IMR-90 (cell line): ENCODE measurements at regions not wholly inside any gene's neighbourhood (a gene's known extent, or its start where the extent isn't known, plus 50 kb on each side); places are given as distances from the start of the nearest gene placed in this dataset.

Experiments used
- ATAC-seq: fragments of 200-7000 bp; cut with Tn5 transposase; 2 replicates; pipeline ENCODE4 v1.9.1; 2020; ENCODE audit warnings: low read depth, mild to moderate bottlenecking, moderate library complexity
- BruUV-seq: library from RNA; stranded (reverse); fragments of 400-500 nt; replicated peaks from 2 replicates; lab custom pipeline; 2021; lab: Mats Ljungman, UMichigan
- CTCF ChIA-PET: fragments of 300-600 bp; formaldehyde crosslinking; extraction: SDS; loops from one replicate; lab custom pipeline; 2021; ENCODE audit warnings: antibody characterized with exemption; lab: Yijun Ruan, JAX
- POLR2A ChIA-PET: fragments of 300-600 bp; sonication (Branson Sonifier 250); formaldehyde crosslinking; loops from one replicate; lab custom pipeline; 2022; ENCODE audit warnings: antibody characterized with exemption; ENCODE audit not compliant: unreplicated experiment; lab: Charles Lee
- DNase-seq: peaks from one replicate; pipeline ENCODE4 v3.0.0; 2013
- H2AFZ ChIP-seq: replicated peaks from 2 replicates; pipeline ENCODE3; 2013; ENCODE audit warnings: low read length, mild to moderate bottlenecking; ENCODE audit not compliant: poor library complexity
- H2AK5ac ChIP-seq: 2 replicates; pipeline ENCODE4 v1.6.1; 2013; ENCODE audit warnings: low read depth, low read length, inconsistent platforms
- H2AK9ac ChIP-seq: replicated peaks from 2 replicates; pipeline ENCODE3; 2013; ENCODE audit warnings: mild to moderate bottlenecking, low read depth, low read length, moderate library complexity; ENCODE audit not compliant: poor library complexity
- H2BK120ac ChIP-seq: 2 replicates; pipeline ENCODE4 v1.6.1; 2013; ENCODE audit warnings: low read depth, low read length, inconsistent platforms
- H2BK15ac ChIP-seq: 3 replicates; pipeline ENCODE4 v1.6.1; 2013; ENCODE audit warnings: low read depth, low read length, inconsistent platforms
- H2BK20ac ChIP-seq: 2 replicates; pipeline ENCODE4 v1.6.1; 2013; ENCODE audit warnings: low read depth, mild to moderate bottlenecking, inconsistent platforms, low read length, moderate library complexity
- H2BK5ac ChIP-seq: 2 replicates; pipeline ENCODE4 v1.6.1; 2013; ENCODE audit warnings: mild to moderate bottlenecking, low read depth, low read length, inconsistent platforms; ENCODE audit not compliant: poor library complexity, severe bottlenecking
- H3K14ac ChIP-seq: replicated peaks from 2 replicates; pipeline ENCODE4 v1.6.1; 2013; ENCODE audit warnings: low read depth, low read length, inconsistent platforms
- H3K18ac ChIP-seq: 2 replicates; pipeline ENCODE4 v1.6.1; 2013; ENCODE audit warnings: low read depth, low read length, control low read depth
- H3K23ac ChIP-seq: 2 replicates; pipeline ENCODE4 v1.6.1; 2013; ENCODE audit warnings: low read depth, low read length, inconsistent platforms
- H3K27ac ChIP-seq: 2 replicates; pipeline ENCODE4 v1.5.1; 2013; ENCODE audit warnings: mild to moderate bottlenecking, control low read depth, low read length; ENCODE audit not compliant: insufficient read depth
- H3K27me3 ChIP-seq: 2 replicates; pipeline ENCODE4 v1.6.1; 2013; ENCODE audit warnings: low read length; ENCODE audit not compliant: control insufficient read depth, insufficient read depth
- H3K36me3 ChIP-seq: 2 replicates; pipeline ENCODE4 v1.6.1; 2013; ENCODE audit warnings: low read length, mixed read lengths; ENCODE audit not compliant: control insufficient read depth, insufficient read depth
- H3K4ac ChIP-seq: 2 replicates; pipeline ENCODE4 v1.6.1; 2013; ENCODE audit warnings: low read depth, low read length, inconsistent platforms
- H3K4me1 ChIP-seq: 2 replicates; pipeline ENCODE4 v1.6.1; 2013; ENCODE audit warnings: low read length, mixed read lengths; ENCODE audit not compliant: control insufficient read depth, insufficient read depth
- H3K4me2 ChIP-seq: 2 replicates; pipeline ENCODE4 v1.6.1; 2013; ENCODE audit warnings: low read depth, mild to moderate bottlenecking, control low read depth, low read length, moderate library complexity
- H3K4me3 ChIP-seq: 2 replicates; pipeline ENCODE4 v1.5.1; 2013; ENCODE audit warnings: low read depth, mild to moderate bottlenecking, control low read depth, low read length, moderate library complexity; ENCODE audit not compliant: insufficient read depth
- H3K56ac ChIP-seq: 2 replicates; pipeline ENCODE4 v1.6.1; 2013; ENCODE audit warnings: low read length, inconsistent platforms; ENCODE audit not compliant: insufficient read depth; ENCODE audit errors: extremely low read depth
- H3K79me1 ChIP-seq, 2 experiments: 2 replicates each; pipeline ENCODE4 v1.6.1; 2013; ENCODE audit warnings: low read length in 2 of 2, inconsistent platforms in 1 of 2, low read depth in 1 of 2
- H3K9ac ChIP-seq: 2 replicates; pipeline ENCODE4 v1.6.1; 2013; ENCODE audit warnings: low read depth, low read length, control low read depth
- H3K9me1 ChIP-seq: 2 replicates; pipeline ENCODE4 v1.6.1; 2013; ENCODE audit warnings: low read length, inconsistent platforms; ENCODE audit not compliant: insufficient read depth
- H3K9me3 ChIP-seq: 2 replicates; pipeline ENCODE4 v1.6.1; 2013; ENCODE audit warnings: low read length; ENCODE audit not compliant: control insufficient read depth, insufficient read depth
- H4K20me1 ChIP-seq: 2 replicates; pipeline ENCODE4 v1.6.1; 2013; ENCODE audit warnings: low read length, inconsistent platforms; ENCODE audit not compliant: insufficient read depth
- H4K5ac ChIP-seq: 2 replicates; pipeline ENCODE4 v1.6.1; 2013; ENCODE audit warnings: mild to moderate bottlenecking, low read depth, low read length, control low read depth
- H4K8ac ChIP-seq, 2 experiments: 2 replicates each; pipeline ENCODE4 v1.6.1; 2013; ENCODE audit warnings: low read depth in 2 of 2, low read length in 2 of 2, control low read depth in 1 of 2, inconsistent platforms in 1 of 2
- H4K91ac ChIP-seq: 2 replicates; pipeline ENCODE4 v1.6.1; 2013; ENCODE audit warnings: low read depth, low read length, inconsistent platforms; ENCODE audit not compliant: insufficient read depth
- FOS ChIP-seq: fragments of 150-350 bp; IDR thresholded peaks from 2 replicates; pipeline ENCODE4 v1.6.1; 2016; ENCODE audit warnings: low read depth, low read length
- WGBS, 2 experiments: methylation state at CpG; one replicate each; pipeline versions ENCODE4 v1.1.5 to v1.1.7; 2013; ENCODE audit warnings: missing lambda C conversion rate in 2 of 2; ENCODE audit not compliant: insufficient read length in 1 of 2; ENCODE audit errors: extremely low coverage in 2 of 2; 5-methylcytosine and 5-hydroxymethylcytosine counted together
- dilution Hi-C: fragments of 300-500 bp; cut with HindIII; formaldehyde crosslinking; loops from one replicate; pipeline ENCODE4 v1.14.3; 2018; ENCODE audit warnings: low sequenced_read_pairs; ENCODE audit not compliant: unreplicated experiment
- in situ Hi-C: fragments of 300-500 bp; cut with MboI; formaldehyde crosslinking; loops from 3 replicates; pipeline ENCODE4 v1.14.3; 2019; ENCODE audit warnings: low sequenced_read_pairs, inconsistent platforms, mixed read lengths
- intact Hi-C: fragments of 100-400 bp; cut with micrococcal nuclease; formaldehyde crosslinking; loops from 2 replicates; pipeline ENCODE4 v1.10.0; 2022

GRCh38 chr2:80703532-80703931 is 399.0 kb upstream of the LRRTM1 start:
- ATAC-seq = no peak
- no CpG with 5 or more reads among the region's 3 CpGs for WGBS, 2 experiments
- in situ Hi-C loops = no loop called here

More at GRCh38 chr2:80703532-80703931, 399.0 kb upstream of the LRRTM1 start:
- H4K20me1 ChIP-seq = no peaks in the 10 kb centered on the region
- no peak overlapping the region for H3K4ac ChIP-seq
- no peak overlapping the region for H2AK5ac ChIP-seq
- no peak overlapping the region for H2BK20ac ChIP-seq
- no peak overlapping the region for H2AFZ ChIP-seq
- no peak overlapping the region for H2BK120ac ChIP-seq
- H3K9me1 ChIP-seq = no peaks in the 10 kb centered on the region
- no peak for DNase-seq
- H3K14ac ChIP-seq = no peak overlapping the region
- no peak overlapping the region for H4K8ac ChIP-seq
- no peaks in the 10 kb centered on the region for H3K27me3 ChIP-seq
- H2BK5ac ChIP-seq = no peak overlapping the region
- peaks cover 4% of the 10 kb centered on the region for H3K9me3 ChIP-seq
- no peak overlapping the region for H3K4me2 ChIP-seq
- no peak overlapping the region for H3K9ac ChIP-seq
- H2BK15ac ChIP-seq = no peak overlapping the region
- H2AK9ac ChIP-seq = no peak overlapping the region
- dilution Hi-C loops (no loop called here), intact Hi-C loops (no loop called here)
- TF ChIP-seq FOS = no peak
- no peak overlapping the region for H3K4me3 ChIP-seq
- POLR2A ChIA-PET = no interaction called here
- no peaks in the 10 kb centered on the region for H3K79me1 ChIP-seq
- no peak overlapping the region for H3K27ac ChIP-seq
- H3K18ac ChIP-seq = no peak overlapping the region
- H3K23ac ChIP-seq = no peak overlapping the region
- H4K5ac ChIP-seq = no peak overlapping the region
- H3K4me1 ChIP-seq = no peaks in the 10 kb centered on the region
- no peak overlapping the region for H4K91ac ChIP-seq
- H3K56ac ChIP-seq = no peak overlapping the region
- BruUV-seq = no TSS peak
- CTCF ChIA-PET = no interaction called here
- no peaks in the 10 kb centered on the region for H3K36me3 ChIP-seq
